ENCODE measurements at regions not wholly inside any gene's neighbourhood (a gene's known extent, or its start where the extent isn't known, plus 50 kb on each side); places are given as distances from the start of the nearest gene placed in this dataset.

DNA sequence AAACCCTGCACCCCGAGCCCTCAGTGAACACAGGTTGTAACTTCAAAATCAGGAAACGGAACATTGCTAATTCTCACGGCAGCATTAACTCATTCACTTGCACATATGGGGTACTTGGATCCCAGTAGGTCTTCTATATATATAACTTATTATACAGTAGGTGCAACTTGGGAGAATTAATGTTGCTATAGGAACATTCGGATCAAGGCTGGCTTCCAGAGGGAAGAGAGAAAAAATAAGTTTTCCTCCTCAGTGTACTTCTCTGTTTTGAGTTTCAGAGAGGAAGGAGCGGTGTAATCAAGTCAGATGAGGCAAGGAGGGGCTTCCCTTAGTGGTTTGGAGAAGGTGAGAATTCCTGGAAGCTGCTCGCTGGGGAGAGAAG, 90.9 kb upstream of the ZNF507 start:
- no peak for DNase-seq (ENCODE audit: low read depth)
- TF ChIP-seq, protein P1, sequence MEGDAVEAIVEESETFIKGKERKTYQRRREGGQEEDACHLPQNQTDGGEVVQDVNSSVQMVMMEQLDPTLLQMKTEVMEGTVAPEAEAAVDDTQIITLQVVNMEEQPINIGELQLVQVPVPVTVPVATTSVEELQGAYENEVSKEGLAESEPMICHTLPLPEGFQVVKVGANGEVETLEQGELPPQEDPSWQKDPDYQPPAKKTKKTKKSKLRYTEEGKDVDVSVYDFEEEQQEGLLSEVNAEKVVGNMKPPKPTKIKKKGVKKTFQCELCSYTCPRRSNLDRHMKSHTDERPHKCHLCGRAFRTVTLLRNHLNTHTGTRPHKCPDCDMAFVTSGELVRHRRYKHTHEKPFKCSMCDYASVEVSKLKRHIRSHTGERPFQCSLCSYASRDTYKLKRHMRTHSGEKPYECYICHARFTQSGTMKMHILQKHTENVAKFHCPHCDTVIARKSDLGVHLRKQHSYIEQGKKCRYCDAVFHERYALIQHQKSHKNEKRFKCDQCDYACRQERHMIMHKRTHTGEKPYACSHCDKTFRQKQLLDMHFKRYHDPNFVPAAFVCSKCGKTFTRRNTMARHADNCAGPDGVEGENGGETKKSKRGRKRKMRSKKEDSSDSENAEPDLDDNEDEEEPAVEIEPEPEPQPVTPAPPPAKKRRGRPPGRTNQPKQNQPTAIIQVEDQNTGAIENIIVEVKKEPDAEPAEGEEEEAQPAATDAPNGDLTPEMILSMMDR (conservative IDR thresholded peaks at IDR 0.05; ENCODE audit: low read depth, low read length), result no peak
- no peak overlapping the region for H3K4me3 ChIP-seq (ENCODE audit: low read length)

DNA sequence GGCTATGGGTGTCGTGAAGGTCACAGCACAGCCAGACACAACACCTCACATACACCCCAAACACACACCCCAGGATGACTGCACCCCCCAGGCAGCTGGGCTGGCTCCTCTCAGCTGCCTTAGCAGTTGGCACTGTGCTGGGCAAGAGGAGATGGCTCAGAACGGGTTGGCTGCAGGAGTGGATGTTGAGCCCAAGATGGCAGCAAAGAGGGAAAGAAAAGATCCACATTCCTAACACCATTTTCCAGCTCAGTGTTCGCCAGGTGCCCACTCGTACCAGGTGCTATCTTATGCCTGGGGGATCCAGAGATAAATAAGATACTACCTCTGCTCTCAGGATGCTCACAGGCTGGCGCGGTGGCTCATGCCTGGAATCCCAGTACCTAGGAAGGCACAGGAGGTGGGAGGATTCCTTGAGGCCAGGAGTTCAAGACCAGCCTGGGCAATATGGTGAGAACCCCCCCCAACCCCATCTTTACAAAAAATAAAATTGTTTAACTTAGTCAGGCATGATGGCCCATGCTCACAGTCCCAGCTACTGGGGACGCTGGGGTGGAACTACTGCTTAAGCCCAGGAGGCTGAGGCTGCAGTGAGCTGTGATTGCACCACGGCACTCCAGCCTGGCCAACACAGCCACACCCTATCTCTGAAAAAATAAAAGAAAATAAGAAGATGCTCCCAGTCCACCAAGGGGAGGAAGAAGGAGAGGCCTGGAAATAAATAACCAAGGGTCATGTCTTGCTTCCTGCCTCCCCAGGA, 89.7 kb upstream of the ZNF507 start:
- H3K4me3 ChIP-seq (ENCODE audit: low read length), result no peak overlapping the region
- TF ChIP-seq, protein P1 (conservative IDR thresholded peaks at IDR 0.05; ENCODE audit: low read depth, low read length), result no peak
- DNase-seq (ENCODE audit: low read depth), result no peak

DNA sequence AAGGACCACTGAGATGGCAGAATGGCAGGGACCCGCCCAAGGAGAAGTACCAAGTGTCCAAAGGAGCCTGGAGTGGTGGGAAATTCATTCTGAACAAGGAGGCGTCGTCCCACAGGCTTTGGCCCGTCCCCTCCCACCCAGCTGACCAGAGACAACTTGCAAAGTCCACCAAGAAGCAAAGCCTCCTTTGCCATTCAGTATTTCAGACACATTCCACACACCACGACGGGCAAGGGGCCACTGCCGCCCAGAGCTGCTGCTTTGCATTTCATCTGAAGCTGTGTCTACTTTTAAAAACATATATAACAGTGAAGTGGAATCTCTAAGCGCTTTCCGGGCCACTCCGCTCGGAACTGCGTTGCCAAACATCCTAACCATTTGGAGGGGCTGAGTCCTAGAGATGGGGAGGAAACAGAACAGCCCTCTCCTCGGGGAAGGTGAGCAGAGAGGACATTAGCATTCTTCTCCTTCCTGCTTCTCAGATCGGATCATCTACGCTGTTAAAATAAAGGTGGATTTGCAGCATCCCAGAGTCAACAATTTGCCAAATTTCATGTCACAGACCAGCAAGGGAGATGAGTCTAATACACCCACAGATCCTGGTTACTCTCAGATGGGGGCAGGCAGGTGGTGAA, 89.0 kb upstream of the ZNF507 start:
- no peak overlapping the region for H3K4me3 ChIP-seq (ENCODE audit: low read length)
- TF ChIP-seq, protein P1 (conservative IDR thresholded peaks at IDR 0.05; ENCODE audit: low read depth, low read length), result no peak
- DNase-seq (ENCODE audit: low read depth), result no peak

DNA sequence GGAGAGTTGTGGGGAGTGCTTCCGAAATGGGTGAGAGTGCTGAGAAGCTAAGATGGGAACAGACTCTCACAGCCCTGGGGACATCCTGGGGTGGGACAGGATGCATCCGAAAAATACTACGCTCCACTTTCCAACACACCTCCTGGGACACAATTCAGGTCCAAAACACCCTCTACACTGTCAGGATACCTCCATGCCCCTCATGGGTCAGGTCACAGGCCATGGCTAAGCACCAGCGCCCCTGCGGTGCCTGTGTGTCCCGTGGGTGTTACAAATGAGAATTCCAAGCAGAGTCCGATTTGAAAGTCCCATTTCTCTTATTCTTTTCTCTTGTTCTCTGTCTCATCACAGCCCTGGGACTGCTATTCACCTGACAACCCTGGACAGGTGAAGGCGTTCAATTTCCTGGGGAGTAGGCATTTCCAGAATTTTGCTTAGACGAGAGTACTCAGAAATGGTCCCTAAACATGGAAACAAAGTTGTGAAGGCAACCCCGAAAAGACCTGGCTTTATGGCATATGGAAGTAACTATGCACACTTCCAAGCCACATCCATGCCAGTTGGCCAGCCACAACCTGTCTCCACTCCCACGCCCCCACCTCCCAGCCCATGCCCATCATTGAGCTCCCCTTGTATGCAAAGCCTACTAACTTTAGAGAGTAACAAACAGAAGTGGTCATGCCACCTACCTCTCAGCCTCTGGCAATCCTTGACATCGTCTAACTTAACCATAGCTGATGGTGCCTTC, 87.9 kb upstream of the ZNF507 start:
- no peak overlapping the region for H3K4me3 ChIP-seq (ENCODE audit: low read length)
- DNase-seq (ENCODE audit: low read depth), result no peak
- TF ChIP-seq, protein P1 (conservative IDR thresholded peaks at IDR 0.05; ENCODE audit: low read depth, low read length), result no peak

DNA sequence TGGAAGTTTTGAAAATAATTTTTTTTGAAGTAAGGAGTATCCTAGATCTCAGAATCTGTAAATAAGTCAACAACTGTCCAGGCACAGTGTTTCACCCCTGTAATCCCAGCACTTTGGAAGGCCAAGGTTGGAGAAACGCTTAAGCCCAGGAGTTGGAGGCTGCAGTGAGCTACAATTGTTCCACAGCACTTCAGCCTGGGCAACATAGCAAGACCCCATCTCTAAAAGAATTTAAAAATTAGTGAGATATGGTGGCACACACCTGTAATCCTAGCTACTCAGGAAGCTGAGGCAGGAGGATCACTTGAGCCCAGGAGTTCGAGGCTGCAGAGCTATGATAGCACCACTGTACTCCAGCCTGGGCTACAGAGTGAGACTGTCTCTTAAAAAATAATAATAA, 87.2 kb upstream of the ZNF507 start:
- DNase-seq (ENCODE audit: low read depth), result no peak
- TF ChIP-seq, protein P1 (conservative IDR thresholded peaks at IDR 0.05; ENCODE audit: low read depth, low read length), result no peak
- H3K4me3 ChIP-seq (ENCODE audit: low read length), result no peak overlapping the region

DNA sequence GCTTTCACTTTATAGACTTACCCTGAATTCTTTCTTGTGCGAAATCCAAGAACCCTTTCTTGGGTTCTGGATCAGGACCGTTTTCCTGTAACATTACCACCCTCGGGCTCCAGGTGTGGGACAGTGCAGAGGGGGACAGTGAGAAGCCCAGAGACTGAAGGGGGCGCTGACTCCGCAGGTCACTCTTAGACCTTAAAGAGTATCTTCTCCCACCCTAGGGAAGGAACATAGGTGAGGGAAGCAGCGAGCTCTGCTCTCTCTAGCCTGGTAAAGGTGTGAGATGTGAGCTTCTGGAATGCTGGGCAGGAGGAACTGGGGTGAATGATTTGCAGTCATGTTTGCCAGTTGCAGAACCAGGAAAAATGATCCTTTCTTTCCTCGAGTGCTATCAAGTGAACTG, 80.8 kb upstream of the ZNF507 start:
- no peak overlapping the region for H3K4me3 ChIP-seq (ENCODE audit: low read length)
- TF ChIP-seq, protein P1 (conservative IDR thresholded peaks at IDR 0.05; ENCODE audit: low read depth, low read length), result no peak
- no peak for DNase-seq (ENCODE audit: low read depth)
